PC-9 (cell line): ENCODE measurements at regions not wholly inside any gene's neighbourhood (a gene's known extent, or its start where the extent isn't known, plus 50 kb on each side); places are given as distances from the start of the nearest gene placed in this dataset.
"Not testable (repeated sequence)": the region's sequence is repeated elsewhere in the genome, so short reads cannot be mapped to it uniquely, and the experiment has no call there.

Experiments
- BruUV-seq: library from RNA; stranded (reverse); fragments of 400-500 nt; replicated peaks from 2 replicates; lab custom pipeline; 2021; lab: Mats Ljungman, UMichigan
- CTCF ChIA-PET: fragments of 300-600 bp; sonication (Branson Sonifier 250); formaldehyde crosslinking; loops from one replicate; lab custom pipeline; 2022; ENCODE audit warnings: antibody characterized with exemption; lab: Charles Lee
- POLR2A ChIA-PET: fragments of 300-600 bp; sonication (Branson Sonifier 250); formaldehyde crosslinking; loops from one replicate; lab custom pipeline; 2022; ENCODE audit warnings: antibody characterized with exemption; ENCODE audit not compliant: unreplicated experiment; lab: Charles Lee
- DNase-seq, 2 experiments: peaks; one replicate each; pipeline versions ENCODE4 v3.0.0 to v3.0.0-alpha.2; 2015 to 2022; ENCODE audit warnings: mixed read lengths in 1 of 2
- H2AFZ ChIP-seq: fragments of 200-600 bp; sonication (generic); 2 replicates; pipeline ENCODE4 v1.8.1; 2017; ENCODE audit warnings: antibody characterized with exemption
- H3F3A ChIP-seq: fragments of 200-600 bp; sonication (generic); 2 replicates; pipeline ENCODE4 v1.8.1; 2017; ENCODE audit warnings: antibody characterized with exemption, mild to moderate bottlenecking, low read depth; ENCODE audit not compliant: insufficient read depth
- H3K27ac ChIP-seq: fragments of 200-600 bp; sonication (generic); 2 replicates; pipeline ENCODE4 v1.6.1; 2016; ENCODE audit warnings: mixed run types
- H3K27me3 ChIP-seq: fragments of 200-600 bp; sonication (generic); 2 replicates; pipeline ENCODE4 v1.6.1; 2016; ENCODE audit warnings: low read depth, mixed run types; ENCODE audit not compliant: insufficient read depth
- H3K36me3 ChIP-seq: fragments of 200-600 bp; sonication (generic); 2 replicates; pipeline ENCODE4 v1.6.1; 2016; ENCODE audit warnings: low read depth, mixed run types
- H3K4me1 ChIP-seq: fragments of 200-600 bp; sonication (generic); replicated peaks from 2 replicates; pipeline ENCODE4 v1.6.1; 2016; ENCODE audit warnings: mixed run types; ENCODE audit not compliant: insufficient read depth
- H3K4me2 ChIP-seq: fragments of 200-600 bp; sonication (generic); 2 replicates; pipeline ENCODE4 v1.6.1; 2017; ENCODE audit warnings: mixed run types
- H3K4me3 ChIP-seq: fragments of 200-600 bp; sonication (generic); 2 replicates; pipeline ENCODE4 v1.6.1; 2016; ENCODE audit warnings: mixed run types
- H3K79me2 ChIP-seq: fragments of 200-600 bp; sonication (generic); 2 replicates; pipeline ENCODE4 v1.6.1; 2017; ENCODE audit warnings: low read depth, mixed run types
- H3K9me2 ChIP-seq: fragments of 200-600 bp; sonication (generic); 2 replicates; pipeline ENCODE4 v1.8.1; 2017; ENCODE audit warnings: mild to moderate bottlenecking; ENCODE audit not compliant: insufficient read depth
- H3K9me3 ChIP-seq: fragments of 200-600 bp; sonication (generic); 2 replicates; pipeline ENCODE4 v1.8.1; 2016; ENCODE audit warnings: low read depth; ENCODE audit not compliant: insufficient read depth
- H4K20me1 ChIP-seq: fragments of 200-600 bp; sonication (generic); 2 replicates; pipeline ENCODE4 v1.8.1; 2017; ENCODE audit not compliant: insufficient read depth
- EZH2 ChIP-seq: fragments of 200-600 bp; sonication (generic); IDR thresholded peaks from 2 replicates; pipeline ENCODE4 v1.8.0; 2017; ENCODE audit warnings: antibody characterized with exemption, low read depth
- intact Hi-C: fragments of 100-400 bp; cut with micrococcal nuclease; formaldehyde crosslinking; loops from one replicate; pipeline ENCODE4 v1.10.0; 2022; ENCODE audit not compliant: unreplicated experiment
- TF ChIP-seq, protein P1 (sequence below): fragments of 200-600 bp; sonication (generic); conservative IDR thresholded peaks from 2 replicates; pipeline ENCODE4 v1.6.1; 2017; ENCODE audit warnings: mixed run types, antibody characterized with exemption, mild to moderate bottlenecking, moderate library complexity

DNA sequence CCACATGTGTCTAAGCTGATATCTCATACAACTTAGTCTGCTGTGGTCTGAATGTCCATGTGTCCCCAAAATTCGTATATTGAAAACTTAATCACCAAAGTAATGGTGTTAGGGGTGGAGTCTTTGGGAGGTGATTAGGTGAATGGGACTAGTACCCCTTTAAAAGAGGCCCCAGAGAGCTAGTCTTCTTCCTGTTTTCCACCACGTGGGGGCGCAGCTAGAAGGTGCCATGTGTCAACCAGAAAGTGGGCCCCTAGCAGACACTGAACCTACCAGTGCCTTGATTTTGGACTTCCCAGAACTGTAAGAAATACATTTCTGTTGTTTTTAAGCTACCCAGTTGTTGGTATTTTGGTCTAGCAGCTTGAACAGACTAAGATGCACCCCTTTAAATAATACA is 86.6 kb downstream of the ASB1 start:
- no peak overlapping the region for H3K27ac ChIP-seq
- H3K4me3 ChIP-seq = no peak overlapping the region
- peaks cover 13% of the 10 kb centered on the region for H3K9me3 ChIP-seq
- no peaks in the 10 kb centered on the region for H3K9me2 ChIP-seq
- H3K79me2 ChIP-seq = no peaks in the 10 kb centered on the region
- intact Hi-C loops = loop anchor here (1.0 kb wide), 2 partner anchors 272 to 457 kb away; no protein-coding TSS in a partner anchor
- no peaks in the 10 kb centered on the region for H4K20me1 ChIP-seq
- H3K27me3 ChIP-seq = peaks cover 76% of the 10 kb centered on the region
- H3K4me1 ChIP-seq = no peaks in the 10 kb centered on the region
- TF ChIP-seq EZH2 = no peak
- TF ChIP-seq, protein P1, sequence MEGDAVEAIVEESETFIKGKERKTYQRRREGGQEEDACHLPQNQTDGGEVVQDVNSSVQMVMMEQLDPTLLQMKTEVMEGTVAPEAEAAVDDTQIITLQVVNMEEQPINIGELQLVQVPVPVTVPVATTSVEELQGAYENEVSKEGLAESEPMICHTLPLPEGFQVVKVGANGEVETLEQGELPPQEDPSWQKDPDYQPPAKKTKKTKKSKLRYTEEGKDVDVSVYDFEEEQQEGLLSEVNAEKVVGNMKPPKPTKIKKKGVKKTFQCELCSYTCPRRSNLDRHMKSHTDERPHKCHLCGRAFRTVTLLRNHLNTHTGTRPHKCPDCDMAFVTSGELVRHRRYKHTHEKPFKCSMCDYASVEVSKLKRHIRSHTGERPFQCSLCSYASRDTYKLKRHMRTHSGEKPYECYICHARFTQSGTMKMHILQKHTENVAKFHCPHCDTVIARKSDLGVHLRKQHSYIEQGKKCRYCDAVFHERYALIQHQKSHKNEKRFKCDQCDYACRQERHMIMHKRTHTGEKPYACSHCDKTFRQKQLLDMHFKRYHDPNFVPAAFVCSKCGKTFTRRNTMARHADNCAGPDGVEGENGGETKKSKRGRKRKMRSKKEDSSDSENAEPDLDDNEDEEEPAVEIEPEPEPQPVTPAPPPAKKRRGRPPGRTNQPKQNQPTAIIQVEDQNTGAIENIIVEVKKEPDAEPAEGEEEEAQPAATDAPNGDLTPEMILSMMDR = peak; percentile 77
- H3K36me3 ChIP-seq = no peaks in the 10 kb centered on the region
- no peak overlapping the region for H3K4me2 ChIP-seq
- no peaks in the 10 kb centered on the region for H3F3A ChIP-seq
- POLR2A ChIA-PET = interaction anchor here (0.6 kb wide), 1 partner anchor 94 kb away, joined by 3 read pairs; no protein-coding TSS in a partner anchor
- BruUV-seq = no TSS peak
- DNase-seq = peak in 1 of 2 experiments; percentile 62
- CTCF ChIA-PET = interaction anchor here (0.6 to 1.4 kb wide), 7 partner anchors 10 to 362 kb away, joined by 3 to 10 read pairs (median 3); no protein-coding TSS in a partner anchor
- no peak overlapping the region for H2AFZ ChIP-seq

DNA sequence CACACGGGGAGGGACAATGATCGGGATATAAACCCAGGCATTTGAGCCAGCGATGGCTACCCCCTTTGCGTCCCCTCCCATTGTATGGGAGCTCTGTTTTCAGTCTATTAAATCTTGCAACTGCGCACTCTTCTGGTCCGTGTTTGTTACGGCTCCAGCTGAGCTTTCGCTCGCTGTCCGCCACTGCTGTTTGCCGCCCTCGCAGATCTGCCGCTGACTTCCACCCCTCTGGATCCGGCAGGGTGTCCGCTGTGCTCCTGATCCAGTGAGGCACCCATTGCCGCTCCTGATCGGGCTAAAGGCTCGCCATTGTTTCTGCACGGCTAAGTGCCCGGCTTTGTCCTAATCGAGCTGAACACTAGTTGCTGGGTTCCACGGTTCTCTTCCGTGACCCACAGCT is 87.3 kb downstream of the ASB1 start:
- peaks cover 75% of the 10 kb centered on the region for H3K27me3 ChIP-seq
- H3K4me1 ChIP-seq, H4K20me1 ChIP-seq, H3K4me3 ChIP-seq, H3K27ac ChIP-seq, DNase-seq, H3K4me2 ChIP-seq, POLR2A ChIA-PET, H2AFZ ChIP-seq, BruUV-seq, H3K36me3 ChIP-seq, H3K79me2 ChIP-seq, H3F3A ChIP-seq, intact Hi-C loops, H3K9me2 ChIP-seq: not testable (repeated sequence)
- H3K9me3 ChIP-seq = peaks cover 13% of the 10 kb centered on the region
- CTCF ChIA-PET = interaction anchor here (0.6 to 1.4 kb wide), 7 partner anchors 9 to 461 kb away, joined by 3 to 10 read pairs (median 4); no protein-coding TSS in a partner anchor

DNA sequence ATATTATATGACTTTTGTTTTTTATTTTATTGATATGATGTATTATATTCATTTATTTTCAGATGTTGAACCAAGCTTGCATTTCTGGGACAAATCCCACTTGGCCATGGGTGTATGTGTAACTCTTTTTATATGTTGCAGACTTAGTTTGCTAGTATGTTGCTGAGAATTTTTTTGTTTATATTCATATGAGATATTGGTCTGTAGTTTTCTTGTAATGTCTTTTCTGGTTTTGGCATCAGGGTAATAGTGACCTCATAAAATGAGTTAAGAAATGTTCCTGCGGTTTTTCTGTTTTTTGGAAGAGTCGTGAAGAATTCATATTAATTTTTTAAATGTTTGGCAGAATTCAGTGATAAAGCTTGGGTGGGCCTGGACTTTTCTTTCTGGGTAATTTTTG is 88.7 kb downstream of the ASB1 start:
- intact Hi-C loops = no loop called here
- H3K27me3 ChIP-seq = peaks cover 65% of the 10 kb centered on the region
- H2AFZ ChIP-seq = no peak overlapping the region
- H3K9me3 ChIP-seq = peaks cover 13% of the 10 kb centered on the region
- H3K27ac ChIP-seq = no peak overlapping the region
- DNase-seq = no peak
- H4K20me1 ChIP-seq = no peaks in the 10 kb centered on the region
- no peaks in the 10 kb centered on the region for H3K79me2 ChIP-seq
- POLR2A ChIA-PET = no interaction called here
- no peak overlapping the region for H3K4me2 ChIP-seq
- H3K9me2 ChIP-seq = no peaks in the 10 kb centered on the region
- TF ChIP-seq, protein P1 = no peak
- TF ChIP-seq EZH2 = no peak
- BruUV-seq = no TSS peak
- H3K36me3 ChIP-seq = no peaks in the 10 kb centered on the region
- no peak overlapping the region for H3K4me3 ChIP-seq
- CTCF ChIA-PET = interaction anchor here (0.7 kb wide), 1 partner anchor 741 kb away, joined by 4 read pairs; no protein-coding TSS in a partner anchor
- no peaks in the 10 kb centered on the region for H3K4me1 ChIP-seq
- H3F3A ChIP-seq = no peaks in the 10 kb centered on the region

DNA sequence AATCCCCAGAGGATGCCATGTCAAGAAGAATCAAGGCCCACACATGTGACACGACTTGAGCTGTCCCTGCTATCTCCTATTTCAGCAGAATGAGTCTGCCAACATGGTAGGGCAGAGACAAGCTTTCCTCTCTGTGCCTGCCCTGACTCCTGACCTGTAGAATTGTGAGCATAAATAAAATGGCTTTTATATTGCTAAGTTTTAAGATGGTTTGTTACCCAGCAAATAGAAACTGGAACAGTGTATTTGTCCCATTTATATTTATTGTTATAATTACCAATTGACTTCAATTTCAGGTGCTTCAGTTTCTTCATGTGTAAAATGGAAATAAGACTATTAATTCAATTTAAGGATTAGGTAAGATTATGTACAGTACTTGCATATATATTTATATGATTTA is 90.5 kb downstream of the ASB1 start:
- peaks cover 58% of the 10 kb centered on the region for H3K27me3 ChIP-seq
- no peak overlapping the region for H3K4me3 ChIP-seq
- H3K4me2 ChIP-seq = no peak overlapping the region
- BruUV-seq = no TSS peak
- ChIA-PET POLR2A (no interaction called here), CTCF (no interaction called here)
- H3K36me3 ChIP-seq = no peaks in the 10 kb centered on the region
- peaks cover 13% of the 10 kb centered on the region for H3K9me3 ChIP-seq
- TF ChIP-seq EZH2 = no peak
- TF ChIP-seq, protein P1 = no peak
- no peak for DNase-seq
- no peaks in the 10 kb centered on the region for H3K79me2 ChIP-seq
- intact Hi-C loops = no loop called here
- H4K20me1 ChIP-seq = no peaks in the 10 kb centered on the region
- no peaks in the 10 kb centered on the region for H3F3A ChIP-seq
- no peaks in the 10 kb centered on the region for H3K9me2 ChIP-seq
- no peak overlapping the region for H3K27ac ChIP-seq
- no peak overlapping the region for H2AFZ ChIP-seq
- no peaks in the 10 kb centered on the region for H3K4me1 ChIP-seq
